NCI-H1436 treated with DMSO at 0.1 percent for 48 hours (cell line): ENCODE measurements at regions not wholly inside any gene's neighbourhood (a gene's known extent, or its start where the extent isn't known, plus 50 kb on each side); places are given as distances from the start of the nearest gene placed in this dataset.

Source experiments
- DNase-seq: peaks from one replicate; lab custom pipeline; 2025; lab: John Stamatoyannopoulos, UW

- DNase-seq = no peak
Measured at GRCh38 chr1:14194511-14194910, 404.0 kb upstream of the KAZN start.

- no peak for DNase-seq
Measured at GRCh38 chr1:14205066-14205465, 393.4 kb upstream of the KAZN start.

GRCh38 chr1:14215151-14215550 is 383.3 kb upstream of the KAZN start:
- no peak for DNase-seq

GRCh38 chr1:14217384-14217783 is 381.1 kb upstream of the KAZN start:
- no peak for DNase-seq

GRCh38 chr1:14220324-14220723 is 378.2 kb upstream of the KAZN start:
- no peak for DNase-seq

- DNase-seq = no peak
Measured at GRCh38 chr1:14220811-14221210, 377.7 kb upstream of the KAZN start.

GRCh38 chr1:14222086-14222485 is 376.4 kb upstream of the KAZN start:
- no peak for DNase-seq

GRCh38 chr1:14228677-14229076 is 369.8 kb upstream of the KAZN start:
- DNase-seq = no peak

GRCh38 chr1:14233510-14233909 is 365.0 kb upstream of the KAZN start:
- no peak for DNase-seq

- DNase-seq = no peak
Measured at GRCh38 chr1:14236097-14236496, 362.4 kb upstream of the KAZN start.

GRCh38 chr1:14238472-14239307 is 359.8 kb upstream of the KAZN start:
- DNase-seq = no peak

GRCh38 chr1:14240265-14240664 is 358.2 kb upstream of the KAZN start:
- no peak for DNase-seq

- DNase-seq = no peak
Measured at GRCh38 chr1:14242123-14242522, 356.4 kb upstream of the KAZN start.

GRCh38 chr1:14242870-14243269 is 355.6 kb upstream of the KAZN start:
- no peak for DNase-seq

GRCh38 chr1:14245954-14246353 is 352.5 kb upstream of the KAZN start:
- DNase-seq = no peak

GRCh38 chr1:14246471-14246870 is 352.0 kb upstream of the KAZN start:
- DNase-seq = no peak

GRCh38 chr1:14247666-14248065 is 350.8 kb upstream of the KAZN start:
- DNase-seq = no peak

- DNase-seq = no peak
Measured at GRCh38 chr1:14251871-14252270, 346.6 kb upstream of the KAZN start.

- DNase-seq = no peak
Measured at GRCh38 chr1:14253676-14254075, 344.8 kb upstream of the KAZN start.

GRCh38 chr1:14254251-14254650 is 344.2 kb upstream of the KAZN start:
- DNase-seq = no peak

GRCh38 chr1:14255233-14255632 is 343.3 kb upstream of the KAZN start:
- no peak for DNase-seq

- DNase-seq = no peak
Measured at GRCh38 chr1:14255711-14256110, 342.8 kb upstream of the KAZN start.

- DNase-seq = no peak
Measured at GRCh38 chr1:14259191-14259757, 339.2 kb upstream of the KAZN start.

- no peak for DNase-seq
Measured at GRCh38 chr1:14260480-14260879, 338.0 kb upstream of the KAZN start.
